NCI-H524 (cell line): ENCODE measurements at regions not wholly inside any gene's neighbourhood (a gene's known extent, or its start where the extent isn't known, plus 50 kb on each side); places are given as distances from the start of the nearest gene placed in this dataset.
"Not testable (repeated sequence)": the region's sequence is repeated elsewhere in the genome, so short reads cannot be mapped to it uniquely, and the experiment has no call there.

Source experiments
- DNase-seq, 2 experiments: peaks; one replicate each; lab custom pipeline; 2025; lab: John Stamatoyannopoulos, UW

GRCh38 chr17:49898366-49899190 lies 50.7 kb upstream of the TAC4 start:
- DNase-seq: no peak

GRCh38 chr17:49899191-49899485 lies 51.3 kb upstream of the TAC4 start:
- DNase-seq: peak; percentile 42 to 62

GRCh38 chr17:49899588-49899987 lies 51.7 kb upstream of the TAC4 start:
- DNase-seq: no peak

- not testable (repeated sequence) for DNase-seq
These were observed 52.9 kb upstream of the TAC4 start for GRCh38 chr17:49900801-49901200.

GRCh38 chr17:49901460-49902331 lies 53.8 kb upstream of the TAC4 start:
- DNase-seq: peak in 1 of 2 experiments; percentile 23

GRCh38 chr17:49903523-49903922 lies 55.7 kb upstream of the TAC4 start:
- DNase-seq: peak in 1 of 2 experiments; percentile 35

- peak in 1 of 2 experiments; percentile 36 for DNase-seq
These were observed 57.0 kb upstream of the TAC4 start for GRCh38 chr17:49904893-49905292.

- no peak for DNase-seq
These were observed 58.8 kb upstream of the TAC4 start for GRCh38 chr17:49906531-49907136.

GRCh38 chr17:49907279-49907678 lies 59.4 kb upstream of the TAC4 start:
- no peak for DNase-seq

GRCh38 chr17:49908782-49909714 lies 59.9 kb upstream of the DLX4 start:
- DNase-seq: no peak

- DNase-seq: no peak
These were observed 58.7 kb upstream of the DLX4 start for GRCh38 chr17:49910094-49910857.

GRCh38 chr17:49910858-49911204 lies 58.2 kb upstream of the DLX4 start:
- no peak for DNase-seq

GRCh38 chr17:49911719-49912118 lies 57.3 kb upstream of the DLX4 start:
- peak in 1 of 2 experiments; percentile 56 for DNase-seq

GRCh38 chr17:49913226-49914095 lies 55.5 kb upstream of the DLX4 start:
- peak in 1 of 2 experiments; percentile 16 for DNase-seq

GRCh38 chr17:49914096-49914490 lies 54.9 kb upstream of the DLX4 start:
- peak; percentile 98 to 99 for DNase-seq

GRCh38 chr17:49914664-49915063 lies 54.3 kb upstream of the DLX4 start:
- DNase-seq: peak; percentile 71 to 91

GRCh38 chr17:49915260-49915659 lies 53.7 kb upstream of the DLX4 start:
- no peak for DNase-seq

- no peak for DNase-seq
These were observed 53.3 kb upstream of the DLX4 start for GRCh38 chr17:49915670-49916069.

GRCh38 chr17:49916854-49917515 lies 52.0 kb upstream of the DLX4 start:
- DNase-seq: no peak
